OCI-LY3 (cell line): ENCODE measurements at regions not wholly inside any gene's neighbourhood (a gene's known extent, or its start where the extent isn't known, plus 50 kb on each side); places are given as distances from the start of the nearest gene placed in this dataset.

Source experiments
- H2AFZ ChIP-seq: fragments of 200-600, 300-600 bp; shearing (Covaris generic); 2 replicates; pipeline ENCODE4 v1.6.0; 2014; ENCODE audit warnings: antibody characterized with exemption, low read depth, low read length
- H3K27ac ChIP-seq: fragments of 200-600, 300-600 bp; sonication (generic); 2 replicates; pipeline ENCODE4 v1.5.1; 2014; ENCODE audit warnings: mild to moderate bottlenecking, low read length, moderate library complexity, mixed read lengths
- H3K27me3 ChIP-seq: fragments of 200-600, 300-600 bp; sonication (generic); 2 replicates; pipeline ENCODE4 v1.6.1; 2014; ENCODE audit warnings: low read depth, low read length, mixed read lengths
- H3K36me3 ChIP-seq: fragments of 200-600, 300-600 bp; sonication (generic); replicated peaks from 2 replicates; pipeline ENCODE3; 2014; ENCODE audit warnings: low read depth, low read length, mixed read lengths
- H3K4me1 ChIP-seq: fragments of 300-600, 200-600 bp; sonication (generic); 2 replicates; pipeline ENCODE4 v1.6.1; 2014; ENCODE audit warnings: low read length, mixed read lengths
- H3K4me2 ChIP-seq: fragments of 200-600, 300-600 bp; sonication (generic); 2 replicates; pipeline ENCODE4 v1.6.1; 2014; ENCODE audit warnings: low read length, mixed read lengths
- H3K4me3 ChIP-seq: fragments of 300-600, 200-600 bp; sonication (generic); 2 replicates; pipeline ENCODE4 v1.5.1; 2014; ENCODE audit warnings: antibody characterized with exemption, mild to moderate bottlenecking, low read length, moderate library complexity
- H3K79me2 ChIP-seq: fragments of 300-600, 200-600 bp; shearing (Covaris generic); 2 replicates; pipeline ENCODE4 v1.6.1; 2014; ENCODE audit warnings: mild to moderate bottlenecking, low read length, mixed read lengths
- H3K9ac ChIP-seq: fragments of 300-600, 200-600 bp; shearing (Covaris generic); 2 replicates; pipeline ENCODE4 v1.6.0; 2014; ENCODE audit warnings: mild to moderate bottlenecking, low read length, moderate library complexity
- H3K9me3 ChIP-seq: fragments of 200-600, 300-600 bp; shearing (Covaris generic); 2 replicates; pipeline ENCODE4 v1.6.1; 2014; ENCODE audit warnings: low read length, mixed read lengths; ENCODE audit not compliant: insufficient read depth
- H4K20me1 ChIP-seq: fragments of 200-600, 300-600 bp; sonication (generic); 2 replicates; pipeline ENCODE4 v1.6.1; 2016; ENCODE audit warnings: low read length, mixed read lengths; ENCODE audit not compliant: insufficient read depth
- CTCF ChIP-seq: fragments of 200-600, 300-600 bp; sonication (generic); IDR thresholded peaks from 2 replicates; pipeline ENCODE4 v1.5.1; 2014; ENCODE audit warnings: antibody characterized with exemption, low read length, low read depth
- EZH2phosphoT487 ChIP-seq: fragments of 200-600 bp; shearing (Covaris generic); IDR thresholded peaks from 2 replicates; pipeline ENCODE4 v1.6.1; 2018; ENCODE audit warnings: antibody characterized with exemption, mixed run types, low read depth

- Histone ChIP-seq H3K27me3 (no peaks in the 10 kb centered on the region), H3K9ac (no peak overlapping the region), H2AFZ (no peak overlapping the region), H3K9me3 (no peaks in the 10 kb centered on the region), H4K20me1 (no peaks in the 10 kb centered on the region), H3K27ac (no peak overlapping the region), H3K4me3 (no peak overlapping the region), H3K36me3 (no peaks in the 10 kb centered on the region), H3K79me2 (no peaks in the 10 kb centered on the region), H3K4me1 (peaks cover 7% of the 10 kb centered on the region), H3K4me2 (no peak overlapping the region)
- no peak for TF ChIP-seq CTCF
- no peak for TF ChIP-seq EZH2phosphoT487
Observed at GRCh38 chr2:215611609-215612386, 175.9 kb upstream of the FN1 start.

- Histone ChIP-seq H3K79me2 (no peaks in the 10 kb centered on the region), H3K9me3 (no peaks in the 10 kb centered on the region), H3K4me2 (no peak overlapping the region), H3K27ac (no peak overlapping the region), H3K4me1 (peaks cover 7% of the 10 kb centered on the region), H2AFZ (no peak overlapping the region), H3K9ac (no peak overlapping the region), H4K20me1 (no peaks in the 10 kb centered on the region), H3K27me3 (no peaks in the 10 kb centered on the region), H3K36me3 (no peaks in the 10 kb centered on the region), H3K4me3 (no peak overlapping the region)
- TF ChIP-seq CTCF, result no peak
- TF ChIP-seq EZH2phosphoT487, result no peak
Observed at GRCh38 chr2:215609089-215610032, 173.5 kb upstream of the FN1 start.

GRCh38 chr2:215607766-215608165 lies 171.9 kb upstream of the FN1 start:
- Histone ChIP-seq H3K36me3 (no peaks in the 10 kb centered on the region), H2AFZ (no peak overlapping the region), H3K79me2 (no peaks in the 10 kb centered on the region), H3K27me3 (no peaks in the 10 kb centered on the region), H3K27ac (no peak overlapping the region), H3K4me1 (peaks cover 7% of the 10 kb centered on the region), H3K9me3 (no peaks in the 10 kb centered on the region), H3K9ac (no peak overlapping the region), H4K20me1 (no peaks in the 10 kb centered on the region), H3K4me2 (no peak overlapping the region), H3K4me3 (no peak overlapping the region)
- TF ChIP-seq CTCF (no peak), EZH2phosphoT487 (no peak)

GRCh38 chr2:215606219-215606618 lies 170.4 kb upstream of the FN1 start:
- Histone ChIP-seq H3K4me3 (no peak overlapping the region), H3K9ac (no peak overlapping the region), H4K20me1 (no peaks in the 10 kb centered on the region), H2AFZ (no peak overlapping the region), H3K27ac (no peak overlapping the region), H3K4me2 (no peak overlapping the region), H3K79me2 (no peaks in the 10 kb centered on the region), H3K9me3 (no peaks in the 10 kb centered on the region), H3K4me1 (no peaks in the 10 kb centered on the region), H3K36me3 (no peaks in the 10 kb centered on the region), H3K27me3 (no peaks in the 10 kb centered on the region)
- TF ChIP-seq EZH2phosphoT487, result no peak
- TF ChIP-seq CTCF, result no peak
